ENCODE measurements at regions not wholly inside any gene's neighbourhood (a gene's known extent, or its start where the extent isn't known, plus 50 kb on each side); places are given as distances from the start of the nearest gene placed in this dataset.
"Not testable (repeated sequence)": the region's sequence is repeated elsewhere in the genome, so short reads cannot be mapped to it uniquely, and the experiment has no call there.

GRCh38 chr6:169917153-169917552 is 165.7 kb downstream of the ERMARD start:
- no peak for DNase-seq

GRCh38 chr6:169915769-169916550 is 164.5 kb downstream of the ERMARD start:
- DNase-seq = no peak

- not testable (repeated sequence) for DNase-seq
These were observed 162.3 kb downstream of the ERMARD start for GRCh38 chr6:169913745-169914144.

- no peak for DNase-seq
These were observed 161.7 kb downstream of the ERMARD start for GRCh38 chr6:169913096-169913638.

GRCh38 chr6:169912266-169913095 is 161.1 kb downstream of the ERMARD start:
- no peak for DNase-seq

- no peak for DNase-seq
These were observed 160.1 kb downstream of the ERMARD start for GRCh38 chr6:169911264-169912263.

GRCh38 chr6:169909113-169909512 is 157.7 kb downstream of the ERMARD start:
- DNase-seq = no peak

- no peak for DNase-seq
These were observed 157.0 kb downstream of the ERMARD start for GRCh38 chr6:169908403-169908933.

GRCh38 chr6:169907419-169908115 is 156.1 kb downstream of the ERMARD start:
- DNase-seq = no peak

GRCh38 chr6:169906688-169907418 is 155.4 kb downstream of the ERMARD start:
- DNase-seq = no peak

GRCh38 chr6:169906004-169906687 is 154.7 kb downstream of the ERMARD start:
- no peak for DNase-seq

- peak; percentile 46 for DNase-seq
These were observed 153.8 kb downstream of the ERMARD start for GRCh38 chr6:169905041-169905807.

GRCh38 chr6:169904051-169904922 is 152.9 kb downstream of the ERMARD start:
- no peak for DNase-seq

- no peak for DNase-seq
These were observed 151.7 kb downstream of the ERMARD start for GRCh38 chr6:169903122-169903521.

GRCh38 chr6:169902604-169903003 is 151.2 kb downstream of the ERMARD start:
- DNase-seq = no peak

GRCh38 chr6:169902070-169902469 is 150.6 kb downstream of the ERMARD start:
- DNase-seq = no peak

- DNase-seq = no peak
These were observed 148.2 kb downstream of the ERMARD start for GRCh38 chr6:169899481-169900145.

Measured in NCI-H69 (cell line).